ENCODE measurements at regions not wholly inside any gene's neighbourhood (a gene's known extent, or its start where the extent isn't known, plus 50 kb on each side); places are given as distances from the start of the nearest gene placed in this dataset.

DNA sequence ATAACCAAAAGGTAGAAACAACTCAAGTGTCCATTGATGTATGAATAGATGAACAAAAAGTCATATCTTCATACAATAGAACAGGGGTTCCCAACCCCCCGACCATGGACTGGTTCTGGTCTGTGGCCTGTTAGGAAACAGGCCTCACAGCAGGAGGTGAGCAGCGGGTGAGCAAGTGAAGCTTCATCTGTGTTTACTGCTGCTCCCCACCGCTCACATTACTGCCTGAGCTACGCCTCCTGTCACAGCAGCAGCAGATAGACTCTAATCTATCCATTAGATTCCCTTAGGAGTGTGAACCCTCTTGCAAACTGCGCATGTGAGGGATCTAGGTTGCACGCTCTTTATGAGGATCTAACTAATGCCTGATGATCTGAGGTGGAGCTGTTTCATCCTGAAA, 478.0 kb downstream of the BRINP1 start:
- POLR2A ChIA-PET: no interaction called here
- CTCF ChIA-PET: no interaction called here
- H3K9me3 ChIP-seq (ENCODE audit: control insufficient read depth, insufficient read depth, low read depth, low read length): no peaks in the 10 kb centered on the region
- H3K4me3 ChIP-seq (ENCODE audit: low read depth, low read length): no peak overlapping the region
- H3K4me1 ChIP-seq (ENCODE audit: control insufficient read depth, insufficient read depth, low read length): no peaks in the 10 kb centered on the region
- no peak for TF ChIP-seq ZNF174 (tag by site-specific recombination; IDR thresholded peaks at IDR 0.05)
- H3K36me3 ChIP-seq (ENCODE audit: control insufficient read depth in 2 of 2, insufficient read depth in 1 of 2, low read length in 2 of 2): no peaks in the 10 kb centered on the region
- H3K27ac ChIP-seq (ENCODE audit: extremely low read depth, low read depth, low read length): no peak overlapping the region

DNA sequence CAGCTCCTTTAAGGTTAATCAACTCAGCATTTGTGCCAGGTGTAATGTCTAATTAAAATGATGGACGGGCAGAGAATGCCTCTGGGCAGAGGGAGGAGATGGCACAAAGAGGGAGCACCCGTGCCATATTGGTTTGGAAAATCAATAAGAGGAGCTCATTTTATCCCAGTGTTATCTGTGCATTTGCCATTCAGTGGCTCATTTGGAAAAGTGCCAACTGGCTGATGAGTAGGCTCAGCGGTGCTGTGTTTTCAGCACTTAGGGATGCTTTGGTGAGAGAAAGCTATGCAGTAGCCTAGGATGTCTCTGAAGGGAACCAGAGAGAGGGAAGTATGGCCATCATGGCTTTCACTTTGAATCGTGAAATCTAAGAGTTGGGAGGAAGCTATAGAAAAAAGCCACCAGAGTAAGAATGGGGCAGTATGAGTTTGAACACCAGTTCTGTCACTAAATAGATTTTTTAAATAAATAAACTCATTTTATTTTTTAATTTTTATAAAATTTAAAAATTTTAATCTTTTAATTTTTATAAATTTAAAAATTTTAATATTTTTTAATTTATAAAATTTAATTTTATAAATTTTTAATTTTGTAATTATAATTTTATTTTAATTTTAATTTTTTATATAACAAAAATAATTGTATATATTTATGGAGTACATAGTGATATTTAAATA, 472.8 kb downstream of the BRINP1 start:
- no peak overlapping the region for H3K4me3 ChIP-seq (ENCODE audit: low read depth, low read length)
- no peak overlapping the region for H3K27ac ChIP-seq (ENCODE audit: extremely low read depth, low read depth, low read length)
- no peaks in the 10 kb centered on the region for H3K4me1 ChIP-seq (ENCODE audit: control insufficient read depth, insufficient read depth, low read length)
- no peaks in the 10 kb centered on the region for H3K36me3 ChIP-seq (ENCODE audit: control insufficient read depth in 2 of 2, insufficient read depth in 1 of 2, low read length in 2 of 2)
- CTCF ChIA-PET: interaction anchor here (0.6 kb wide), 2 partner anchors 10 to 1647 kb away, joined by 3 to 4 read pairs; no protein-coding TSS in a partner anchor
- H3K9me3 ChIP-seq (ENCODE audit: control insufficient read depth, insufficient read depth, low read depth, low read length): no peaks in the 10 kb centered on the region
- POLR2A ChIA-PET: no interaction called here
- TF ChIP-seq, protein P1, sequence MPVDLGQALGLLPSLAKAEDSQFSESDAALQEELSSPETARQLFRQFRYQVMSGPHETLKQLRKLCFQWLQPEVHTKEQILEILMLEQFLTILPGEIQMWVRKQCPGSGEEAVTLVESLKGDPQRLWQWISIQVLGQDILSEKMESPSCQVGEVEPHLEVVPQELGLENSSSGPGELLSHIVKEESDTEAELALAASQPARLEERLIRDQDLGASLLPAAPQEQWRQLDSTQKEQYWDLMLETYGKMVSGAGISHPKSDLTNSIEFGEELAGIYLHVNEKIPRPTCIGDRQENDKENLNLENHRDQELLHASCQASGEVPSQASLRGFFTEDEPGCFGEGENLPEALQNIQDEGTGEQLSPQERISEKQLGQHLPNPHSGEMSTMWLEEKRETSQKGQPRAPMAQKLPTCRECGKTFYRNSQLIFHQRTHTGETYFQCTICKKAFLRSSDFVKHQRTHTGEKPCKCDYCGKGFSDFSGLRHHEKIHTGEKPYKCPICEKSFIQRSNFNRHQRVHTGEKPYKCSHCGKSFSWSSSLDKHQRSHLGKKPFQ (tag by site-specific recombination; IDR thresholded peaks at IDR 0.05): no peak
- TF ChIP-seq ZNF426 (tag by site-specific recombination; IDR thresholded peaks at IDR 0.05) (no peak), ZNF660 (tag by site-specific recombination; IDR thresholded peaks at IDR 0.05) (no peak), ZNF560 (tag by site-specific recombination; IDR thresholded peaks at IDR 0.05; ENCODE audit: borderline replicate concordance) (no peak), ZNF768 (tag by site-specific recombination; IDR thresholded peaks at IDR 0.05) (no peak), WT1 (tag by site-specific recombination; IDR thresholded peaks at IDR 0.05) (no peak), ZNF394 (tag by site-specific recombination; IDR thresholded peaks at IDR 0.05; ENCODE audit: borderline replicate concordance) (no peak), ZNF596 (tag by site-specific recombination; IDR thresholded peaks at IDR 0.05) (no peak), PRDM10 (tag by site-specific recombination; IDR thresholded peaks at IDR 0.05) (no peak), ZNF670 (tag by site-specific recombination; IDR thresholded peaks at IDR 0.05; ENCODE audit: low read depth) (no peak), ZNF830 (tag by site-specific recombination; IDR thresholded peaks at IDR 0.05; ENCODE audit: low read depth) (no peak), ZXDB (tag by site-specific recombination; IDR thresholded peaks at IDR 0.05) (no peak), ZNF473 (tag by site-specific recombination; IDR thresholded peaks at IDR 0.05) (no peak), ZNF76 (tag by site-specific recombination; IDR thresholded peaks at IDR 0.05; ENCODE audit: borderline replicate concordance, low read depth) (no peak), ZNF221 (tag by site-specific recombination; IDR thresholded peaks at IDR 0.05; ENCODE audit: borderline replicate concordance) (no peak), REPIN1 (tag by site-specific recombination; IDR thresholded peaks at IDR 0.05; ENCODE audit: low read depth) (no peak), GLIS1 (tag by site-specific recombination; IDR thresholded peaks at IDR 0.05) (no peak)
- TF ChIP-seq, protein P2, sequence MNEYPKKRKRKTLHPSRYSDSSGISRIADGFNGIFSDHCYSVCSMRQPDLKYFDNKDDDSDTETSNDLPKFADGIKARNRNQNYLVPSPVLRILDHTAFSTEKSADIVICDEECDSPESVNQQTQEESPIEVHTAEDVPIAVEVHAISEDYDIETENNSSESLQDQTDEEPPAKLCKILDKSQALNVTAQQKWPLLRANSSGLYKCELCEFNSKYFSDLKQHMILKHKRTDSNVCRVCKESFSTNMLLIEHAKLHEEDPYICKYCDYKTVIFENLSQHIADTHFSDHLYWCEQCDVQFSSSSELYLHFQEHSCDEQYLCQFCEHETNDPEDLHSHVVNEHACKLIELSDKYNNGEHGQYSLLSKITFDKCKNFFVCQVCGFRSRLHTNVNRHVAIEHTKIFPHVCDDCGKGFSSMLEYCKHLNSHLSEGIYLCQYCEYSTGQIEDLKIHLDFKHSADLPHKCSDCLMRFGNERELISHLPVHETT (tag by site-specific recombination; IDR thresholded peaks at IDR 0.05): no peak

All from HEK293 (cell line).